ENCODE measurements at regions not wholly inside any gene's neighbourhood (a gene's known extent, or its start where the extent isn't known, plus 50 kb on each side); places are given as distances from the start of the nearest gene placed in this dataset.

GRCh38 chr4:170248029-170248428 lies 158.3 kb upstream of the AADAT start:
- no peak overlapping the region for H3K9ac ChIP-seq (ENCODE audit: low read depth, low read length)
- H3K27ac ChIP-seq (ENCODE audit: low read length) = no peak overlapping the region
- H3K4me3 ChIP-seq (ENCODE audit: low read length) = no peak overlapping the region

DNA sequence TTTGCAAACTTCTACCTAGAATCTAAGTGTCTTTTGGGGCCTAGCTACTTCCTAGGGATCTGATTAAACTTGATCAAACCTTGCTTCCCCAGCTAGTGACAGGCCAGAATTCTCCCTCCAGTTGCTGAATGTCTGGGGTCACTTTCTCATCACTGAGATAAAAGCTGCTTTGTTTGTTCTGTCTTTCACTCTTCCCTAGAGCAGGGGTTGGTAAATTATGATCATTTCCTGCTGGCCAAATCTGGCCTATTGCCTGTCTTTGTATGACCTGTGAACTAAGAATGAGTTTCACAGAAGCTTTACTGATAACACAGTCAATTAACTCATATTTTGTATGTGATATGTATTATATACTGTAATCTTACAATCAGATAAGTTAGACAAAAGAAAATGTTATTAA lies 157.8 kb upstream of the AADAT start:
- H3K9me3 ChIP-seq (ENCODE audit: insufficient read depth, low read depth, low read length) = no peaks in the 10 kb centered on the region
- H3K9ac ChIP-seq (ENCODE audit: low read depth, low read length) = no peak overlapping the region
- no peak overlapping the region for H3K27ac ChIP-seq (ENCODE audit: low read length)
- no peaks in the 10 kb centered on the region for H3K36me3 ChIP-seq (ENCODE audit: insufficient read depth, low read depth, low read length)
- H3K27me3 ChIP-seq (ENCODE audit: insufficient read depth, low read length) = no peaks in the 10 kb centered on the region
- H3K4me3 ChIP-seq (ENCODE audit: low read length) = no peak overlapping the region
- H3K4me1 ChIP-seq (ENCODE audit: insufficient read depth, low read length) = peaks cover 7% of the 10 kb centered on the region; the same call in 1 of the 2 replicates

More at GRCh38 chr4:170248029-170248428, 158.3 kb upstream of the AADAT start:
- no peaks in the 10 kb centered on the region for H3K36me3 ChIP-seq (ENCODE audit: insufficient read depth, low read depth, low read length)
- H3K27me3 ChIP-seq (ENCODE audit: insufficient read depth, low read length) = no peaks in the 10 kb centered on the region
- H3K9me3 ChIP-seq (ENCODE audit: insufficient read depth, low read depth, low read length) = no peaks in the 10 kb centered on the region
- H3K4me1 ChIP-seq (ENCODE audit: insufficient read depth, low read length) = peaks cover 7% of the 10 kb centered on the region; the same call in 1 of the 2 replicates

DNA sequence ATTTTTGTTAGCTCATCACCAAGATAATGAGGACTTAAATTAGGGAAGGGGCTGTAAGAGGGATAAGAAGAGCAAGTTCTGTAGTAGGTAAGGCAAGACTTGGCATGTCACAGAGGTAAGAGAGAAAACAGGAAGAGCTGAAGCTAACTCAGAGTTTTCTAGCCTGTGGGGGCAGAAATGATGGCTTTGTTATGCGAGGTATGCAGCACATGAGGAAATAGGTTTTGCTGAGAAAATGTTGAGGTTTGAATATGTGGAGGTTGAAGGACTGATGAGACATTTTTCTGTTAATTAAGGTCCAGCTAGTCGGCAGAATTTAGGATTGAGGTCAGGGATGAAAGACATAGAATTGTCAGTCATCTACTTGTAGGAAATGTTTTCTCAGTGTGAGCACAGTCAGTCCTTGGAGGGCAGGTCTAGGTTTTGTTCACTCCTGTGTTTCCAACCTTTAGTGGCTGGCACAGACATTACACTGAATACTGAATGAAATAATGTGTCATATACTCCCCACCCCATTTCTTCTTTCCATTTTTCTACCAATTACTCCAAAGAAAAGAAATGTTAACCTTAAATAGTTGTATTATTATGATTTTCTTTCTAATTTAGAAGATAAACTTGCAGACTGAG lies 154.0 kb upstream of the AADAT start:
- peaks cover 7% of the 10 kb centered on the region; the same call in 1 of the 2 replicates for H3K4me1 ChIP-seq (ENCODE audit: insufficient read depth, low read length)
- no peaks in the 10 kb centered on the region for H3K9me3 ChIP-seq (ENCODE audit: insufficient read depth, low read depth, low read length)
- no peak overlapping the region for H3K27ac ChIP-seq (ENCODE audit: low read length)
- H3K9ac ChIP-seq (ENCODE audit: low read depth, low read length) = no peak overlapping the region
- H3K4me3 ChIP-seq (ENCODE audit: low read length) = no peak overlapping the region
- no peaks in the 10 kb centered on the region for H3K27me3 ChIP-seq (ENCODE audit: insufficient read depth, low read length)
- no peaks in the 10 kb centered on the region for H3K36me3 ChIP-seq (ENCODE audit: insufficient read depth, low read depth, low read length)

DNA sequence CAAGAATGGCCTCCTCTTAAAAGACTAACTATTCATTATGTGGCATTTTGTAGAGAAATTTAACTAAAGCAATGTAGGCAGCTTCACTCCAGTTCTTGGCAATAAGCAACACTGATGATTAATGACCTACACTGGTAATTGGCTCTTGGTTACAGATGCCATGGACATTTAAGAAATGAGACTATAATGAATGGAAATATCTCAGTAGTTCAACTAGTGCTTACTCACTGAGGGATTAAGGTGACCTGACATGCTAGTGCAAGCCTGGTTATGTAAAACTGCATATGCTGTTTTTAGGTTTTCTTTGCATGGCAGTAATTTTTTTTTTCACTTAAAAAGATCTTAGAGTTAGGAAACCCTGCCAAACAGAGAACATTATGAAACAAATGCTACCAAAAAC lies 152.7 kb upstream of the AADAT start:
- Histone ChIP-seq H3K9me3 (ENCODE audit: insufficient read depth, low read depth, low read length) (no peaks in the 10 kb centered on the region), H3K4me3 (ENCODE audit: low read length) (no peak overlapping the region), H3K27ac (ENCODE audit: low read length) (no peak overlapping the region), H3K9ac (ENCODE audit: low read depth, low read length) (no peak overlapping the region), H3K4me1 (ENCODE audit: insufficient read depth, low read length) (peaks cover 7% of the 10 kb centered on the region; the same call in 1 of the 2 replicates), H3K27me3 (ENCODE audit: insufficient read depth, low read length) (no peaks in the 10 kb centered on the region), H3K36me3 (ENCODE audit: insufficient read depth, low read depth, low read length) (no peaks in the 10 kb centered on the region)

DNA sequence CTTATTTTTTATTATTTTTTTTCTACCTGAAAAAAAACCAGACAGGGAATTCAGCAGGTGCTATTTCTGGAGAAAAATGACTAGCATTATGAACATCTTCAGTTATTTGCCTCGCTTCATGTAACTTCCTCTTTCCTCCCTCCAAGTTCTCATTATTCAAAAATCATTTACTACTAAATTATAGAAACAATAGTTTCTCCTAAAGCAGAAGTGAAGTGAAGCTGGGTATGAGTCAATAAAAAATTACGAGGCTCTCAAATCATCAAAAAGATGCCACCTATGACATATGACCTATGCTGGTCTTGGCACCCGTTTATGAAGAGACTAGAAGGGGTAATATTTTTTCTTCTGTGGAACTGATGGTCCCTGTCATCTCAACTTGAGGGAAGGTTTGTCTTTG lies 145.0 kb upstream of the AADAT start:
- H3K9me3 ChIP-seq (ENCODE audit: insufficient read depth, low read depth, low read length) = no peaks in the 10 kb centered on the region
- H3K36me3 ChIP-seq (ENCODE audit: insufficient read depth, low read depth, low read length) = no peaks in the 10 kb centered on the region
- no peaks in the 10 kb centered on the region for H3K4me1 ChIP-seq (ENCODE audit: insufficient read depth, low read length)
- H3K4me3 ChIP-seq (ENCODE audit: low read length) = no peak overlapping the region
- no peak overlapping the region for H3K27ac ChIP-seq (ENCODE audit: low read length)
- no peak overlapping the region for H3K9ac ChIP-seq (ENCODE audit: low read depth, low read length)
- no peaks in the 10 kb centered on the region for H3K27me3 ChIP-seq (ENCODE audit: insufficient read depth, low read length)

DNA sequence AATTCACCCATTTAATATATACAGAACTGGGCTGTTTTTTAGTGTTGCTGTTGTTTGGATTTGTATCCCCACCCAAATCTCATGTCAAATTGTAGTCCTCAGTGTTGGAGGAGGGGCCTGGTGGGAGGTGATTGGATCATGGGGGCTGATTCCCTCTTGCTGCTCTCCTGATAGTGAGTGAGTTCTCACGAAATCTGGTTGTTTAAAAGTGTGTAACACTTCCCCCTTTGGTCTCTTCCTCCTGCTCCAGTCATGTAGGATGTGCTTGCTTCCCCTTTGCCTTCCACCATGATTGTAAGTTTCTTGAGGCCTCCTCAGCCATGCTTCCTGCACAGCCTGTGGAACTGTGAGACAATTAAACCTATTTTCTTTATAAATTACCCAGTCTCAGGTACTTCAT lies 141.6 kb upstream of the AADAT start:
- peaks cover 6% of the 10 kb centered on the region for H3K4me1 ChIP-seq (ENCODE audit: insufficient read depth, low read length)
- no peak overlapping the region for H3K9ac ChIP-seq (ENCODE audit: low read depth, low read length)
- no peak overlapping the region for H3K27ac ChIP-seq (ENCODE audit: low read length)
- no peaks in the 10 kb centered on the region for H3K36me3 ChIP-seq (ENCODE audit: insufficient read depth, low read depth, low read length)
- no peak overlapping the region for H3K4me3 ChIP-seq (ENCODE audit: low read length)
- H3K27me3 ChIP-seq (ENCODE audit: insufficient read depth, low read length) = no peaks in the 10 kb centered on the region
- H3K9me3 ChIP-seq (ENCODE audit: insufficient read depth, low read depth, low read length) = no peaks in the 10 kb centered on the region

DNA sequence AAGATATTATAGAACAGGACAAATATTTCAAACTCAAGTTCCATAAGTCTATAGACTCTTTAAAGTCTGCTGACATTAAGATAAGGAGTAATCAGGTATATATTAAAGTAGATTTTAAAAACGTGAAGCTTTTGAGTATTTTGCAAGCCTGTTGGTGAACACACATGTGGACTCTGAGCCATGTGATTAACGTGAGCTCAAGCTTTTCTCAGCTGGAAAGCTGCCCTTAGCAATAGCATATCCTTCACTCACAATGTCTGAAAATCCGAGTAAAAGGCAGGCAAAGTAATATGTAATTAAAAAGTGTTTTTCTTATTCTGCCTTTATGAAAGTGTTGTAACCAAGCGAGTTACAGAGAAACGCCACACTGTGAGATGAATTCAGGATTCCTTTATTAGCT lies 140.5 kb upstream of the AADAT start:
- Histone ChIP-seq H3K4me1 (ENCODE audit: insufficient read depth, low read length) (peaks cover 6% of the 10 kb centered on the region), H3K9ac (ENCODE audit: low read depth, low read length) (no peak overlapping the region), H3K4me3 (ENCODE audit: low read length) (no peak overlapping the region), H3K36me3 (ENCODE audit: insufficient read depth, low read depth, low read length) (no peaks in the 10 kb centered on the region), H3K27me3 (ENCODE audit: insufficient read depth, low read length) (no peaks in the 10 kb centered on the region), H3K9me3 (ENCODE audit: insufficient read depth, low read depth, low read length) (no peaks in the 10 kb centered on the region), H3K27ac (ENCODE audit: low read length) (no peak overlapping the region)

DNA sequence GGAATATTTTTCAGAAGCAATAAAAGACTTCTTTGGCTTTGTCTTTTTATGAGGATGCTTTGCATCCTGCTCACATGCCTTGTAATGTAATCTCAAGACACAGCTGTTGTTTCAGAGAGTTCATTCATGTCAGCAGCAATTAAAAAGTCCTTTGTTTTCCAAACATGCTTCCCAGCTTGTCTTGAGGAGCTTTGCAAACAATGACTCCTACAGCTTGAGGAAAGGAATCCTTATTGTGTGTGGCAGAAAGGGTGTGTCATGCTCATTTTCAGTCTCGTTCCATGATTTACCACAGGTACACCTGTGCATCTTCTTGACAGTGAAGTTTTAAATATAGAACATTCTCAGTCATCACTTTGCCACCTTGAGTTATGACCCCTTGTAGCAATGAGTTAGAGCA lies 139.2 kb upstream of the AADAT start:
- H3K27me3 ChIP-seq (ENCODE audit: insufficient read depth, low read length) = no peaks in the 10 kb centered on the region
- H3K4me1 ChIP-seq (ENCODE audit: insufficient read depth, low read length) = peaks cover 6% of the 10 kb centered on the region
- no peaks in the 10 kb centered on the region for H3K36me3 ChIP-seq (ENCODE audit: insufficient read depth, low read depth, low read length)
- no peak overlapping the region for H3K9ac ChIP-seq (ENCODE audit: low read depth, low read length)
- no peak overlapping the region for H3K27ac ChIP-seq (ENCODE audit: low read length)
- H3K4me3 ChIP-seq (ENCODE audit: low read length) = no peak overlapping the region
- no peaks in the 10 kb centered on the region for H3K9me3 ChIP-seq (ENCODE audit: insufficient read depth, low read depth, low read length)

- Histone ChIP-seq H3K9me3 (ENCODE audit: insufficient read depth, low read depth, low read length) (no peaks in the 10 kb centered on the region), H3K4me1 (ENCODE audit: insufficient read depth, low read length) (peaks cover 6% of the 10 kb centered on the region), H3K36me3 (ENCODE audit: insufficient read depth, low read depth, low read length) (no peaks in the 10 kb centered on the region), H3K27me3 (ENCODE audit: insufficient read depth, low read length) (no peaks in the 10 kb centered on the region), H3K27ac (ENCODE audit: low read length) (no peak overlapping the region), H3K4me3 (ENCODE audit: low read length) (no peak overlapping the region), H3K9ac (ENCODE audit: low read depth, low read length) (no peak overlapping the region)
These were observed 138.2 kb upstream of the AADAT start for GRCh38 chr4:170227928-170228327.

DNA sequence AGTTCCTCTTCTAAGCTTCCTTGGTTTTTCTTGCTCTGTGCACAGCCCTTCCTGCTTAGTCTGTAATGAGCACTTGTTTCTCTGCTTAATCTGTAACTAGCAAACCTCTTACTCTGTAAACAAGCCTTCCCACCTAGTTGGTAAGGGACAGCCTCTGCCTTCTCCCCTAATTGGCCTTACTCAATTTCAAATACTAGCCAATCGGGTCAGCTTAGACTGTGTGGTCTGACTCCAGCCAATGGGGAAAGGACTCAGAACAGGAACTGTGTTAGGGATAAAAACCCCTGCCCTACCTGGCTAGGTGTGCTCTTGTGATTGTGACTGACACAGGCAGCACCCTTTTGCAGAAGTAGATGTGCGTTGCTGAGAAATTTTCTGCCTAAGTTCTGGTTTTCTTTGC lies 136.5 kb upstream of the AADAT start:
- Histone ChIP-seq H3K4me1 (ENCODE audit: insufficient read depth, low read length) (peaks cover 6% of the 10 kb centered on the region), H3K27ac (ENCODE audit: low read length) (no peak overlapping the region), H3K9me3 (ENCODE audit: insufficient read depth, low read depth, low read length) (peaks cover 6% of the 10 kb centered on the region; the same call in 1 of the 2 replicates), H3K4me3 (ENCODE audit: low read length) (no peak overlapping the region), H3K36me3 (ENCODE audit: insufficient read depth, low read depth, low read length) (no peaks in the 10 kb centered on the region), H3K27me3 (ENCODE audit: insufficient read depth, low read length) (no peaks in the 10 kb centered on the region), H3K9ac (ENCODE audit: low read depth, low read length) (no peak overlapping the region)

DNA sequence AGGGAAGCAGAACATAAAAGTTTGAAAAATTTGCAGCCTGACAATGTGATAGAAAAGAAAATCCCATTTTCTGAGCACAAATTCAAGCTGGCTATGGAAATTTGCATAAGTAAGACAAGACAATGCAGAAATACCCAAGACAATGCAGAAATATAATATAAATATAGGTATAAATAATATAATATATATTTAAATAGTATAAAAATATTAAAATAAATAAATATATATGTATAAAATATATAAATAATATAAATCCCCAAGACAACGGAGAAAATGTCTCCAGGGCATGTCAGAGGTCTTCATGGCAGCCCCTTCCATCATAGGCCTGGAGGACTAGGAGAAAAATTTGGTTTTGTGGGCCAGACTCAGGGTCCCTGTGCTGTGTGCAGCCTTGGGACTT lies 125.0 kb upstream of the AADAT start:
- Histone ChIP-seq H3K4me1 (ENCODE audit: insufficient read depth, low read length) (no peaks in the 10 kb centered on the region), H3K4me3 (ENCODE audit: low read length) (no peak overlapping the region), H3K27ac (ENCODE audit: low read length) (no peak overlapping the region), H3K36me3 (ENCODE audit: insufficient read depth, low read depth, low read length) (no peaks in the 10 kb centered on the region), H3K9me3 (ENCODE audit: insufficient read depth, low read depth, low read length) (peaks cover 32% of the 10 kb centered on the region; the same call in 1 of the 2 replicates), H3K9ac (ENCODE audit: low read depth, low read length) (no peak overlapping the region), H3K27me3 (ENCODE audit: insufficient read depth, low read length) (no peaks in the 10 kb centered on the region)

DNA sequence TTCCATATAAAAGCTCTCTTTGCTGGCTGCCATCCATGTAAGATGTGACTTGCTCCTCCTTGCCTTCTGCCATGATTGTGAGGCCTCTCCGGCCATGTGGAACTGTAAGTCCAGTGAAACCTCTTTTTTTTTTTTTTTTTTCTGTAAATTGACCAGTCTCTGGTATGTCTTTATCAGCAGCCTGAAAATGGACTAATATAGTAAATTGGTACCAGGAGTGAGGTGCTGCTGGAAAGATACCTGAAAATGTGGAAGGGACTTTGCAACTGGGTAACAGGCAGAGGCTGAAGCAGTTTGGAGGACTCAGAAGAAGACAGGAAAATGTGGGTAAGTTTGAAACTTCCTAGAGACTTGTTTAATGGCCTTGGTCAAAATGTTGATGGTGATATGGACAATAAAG lies 124.3 kb upstream of the AADAT start:
- no peaks in the 10 kb centered on the region for H3K36me3 ChIP-seq (ENCODE audit: insufficient read depth, low read depth, low read length)
- no peak overlapping the region for H3K4me3 ChIP-seq (ENCODE audit: low read length)
- H3K27ac ChIP-seq (ENCODE audit: low read length) = no peak overlapping the region
- H3K9me3 ChIP-seq (ENCODE audit: insufficient read depth, low read depth, low read length) = peaks cover 30% of the 10 kb centered on the region; the same call in 1 of the 2 replicates
- H3K4me1 ChIP-seq (ENCODE audit: insufficient read depth, low read length) = no peaks in the 10 kb centered on the region
- no peaks in the 10 kb centered on the region for H3K27me3 ChIP-seq (ENCODE audit: insufficient read depth, low read length)
- H3K9ac ChIP-seq (ENCODE audit: low read depth, low read length) = no peak overlapping the region

Measured in iPS-20b (cell line).